GM12873 (cell line): ENCODE measurements at regions not wholly inside any gene's neighbourhood (a gene's known extent, or its start where the extent isn't known, plus 50 kb on each side); places are given as distances from the start of the nearest gene placed in this dataset.

Experiments
- CTCF ChIP-seq: IDR thresholded peaks from 2 replicates; pipeline ENCODE4 v1.5.1; 2012; ENCODE audit warnings: low read depth, mild to moderate bottlenecking, moderate library complexity, low read length, control low read depth; ENCODE audit not compliant: insufficient read depth; ENCODE audit errors: missing control alignments

- TF ChIP-seq CTCF, result no peak
Observed at GRCh38 chr11:116339306-116340098, 433.3 kb downstream of the BUD13 start.

GRCh38 chr11:116336540-116336939 is 436.2 kb downstream of the BUD13 start:
- TF ChIP-seq CTCF, result no peak

- TF ChIP-seq CTCF, result no peak
Observed at GRCh38 chr11:116335891-116336290, 436.9 kb downstream of the BUD13 start.

GRCh38 chr11:116335078-116335477 is 437.7 kb downstream of the BUD13 start:
- no peak for TF ChIP-seq CTCF

GRCh38 chr11:116334596-116334995 is 438.2 kb downstream of the BUD13 start:
- TF ChIP-seq CTCF, result no peak

- TF ChIP-seq CTCF, result no peak
Observed at GRCh38 chr11:116333001-116333535, 439.7 kb downstream of the BUD13 start.

- no peak for TF ChIP-seq CTCF
Observed at GRCh38 chr11:116332391-116332790, 440.4 kb downstream of the BUD13 start.
